BJ (cell line): ENCODE measurements at regions not wholly inside any gene's neighbourhood (a gene's known extent, or its start where the extent isn't known, plus 50 kb on each side); places are given as distances from the start of the nearest gene placed in this dataset.

ENCODE experiments used
- CTCF ChIA-PET: fragments of 350-600 bp; formaldehyde crosslinking; extraction: SDS; loops from one replicate; lab custom pipeline; 2021; ENCODE audit warnings: antibody characterized with exemption, inconsistent platforms; lab: Yijun Ruan, JAX
- POLR2A ChIA-PET: fragments of 300-600 bp; sonication (Branson Sonifier 250); formaldehyde crosslinking; extraction: SDS; loops from one replicate; lab custom pipeline; 2021; ENCODE audit warnings: antibody characterized with exemption; lab: Charles Lee
- DNase-seq: peaks from one replicate; pipeline ENCODE4 v3.0.0-alpha.2; 2011; ENCODE audit warnings: low read depth
- H3K27me3 ChIP-seq: 2 replicates; pipeline ENCODE4 v1.6.0; 2011; ENCODE audit warnings: low read length; ENCODE audit not compliant: control insufficient read depth, insufficient read depth
- H3K36me3 ChIP-seq: 2 replicates; pipeline ENCODE4 v1.5.1; 2011; ENCODE audit warnings: low read length; ENCODE audit not compliant: control insufficient read depth, insufficient read depth
- H3K4me3 ChIP-seq: 2 replicates; pipeline ENCODE4 v1.5.1; 2011; ENCODE audit warnings: low read depth, mild to moderate bottlenecking, control low read depth, low read length
- TF ChIP-seq, protein P1 (sequence below): IDR thresholded peaks from 2 replicates; pipeline ENCODE4 v1.5.1; 2011; ENCODE audit warnings: low read depth, mild to moderate bottlenecking, control low read depth, inconsistent platforms, low read length, moderate library complexity; ENCODE audit not compliant: insufficient read depth

DNA sequence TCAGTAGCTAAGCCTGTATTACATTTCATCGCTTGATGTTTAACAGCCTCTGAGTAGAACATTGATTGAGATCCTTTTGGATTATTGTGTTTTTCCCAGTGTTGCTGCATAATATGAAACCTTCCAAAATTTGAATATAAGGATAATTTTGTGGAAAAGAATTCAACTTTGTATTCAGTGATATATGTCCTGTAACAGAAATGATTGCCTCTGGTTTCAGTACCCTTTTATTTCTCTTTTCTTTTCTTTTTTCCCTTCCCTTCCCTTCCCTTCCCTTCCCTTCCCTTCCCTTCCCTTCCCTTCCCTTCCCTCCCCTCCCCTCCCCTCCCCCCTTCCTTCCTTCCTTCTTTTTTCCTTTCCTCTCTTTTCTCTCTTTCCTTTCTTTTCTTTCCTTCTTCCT, 74.6 kb downstream of the UTRN start:
- H3K27me3 ChIP-seq = no peaks in the 10 kb centered on the region
- no peak for DNase-seq
- ChIA-PET CTCF (no interaction called here), POLR2A (no interaction called here)
- H3K4me3 ChIP-seq = no peak overlapping the region
- no peaks in the 10 kb centered on the region for H3K36me3 ChIP-seq
- TF ChIP-seq, protein P1, sequence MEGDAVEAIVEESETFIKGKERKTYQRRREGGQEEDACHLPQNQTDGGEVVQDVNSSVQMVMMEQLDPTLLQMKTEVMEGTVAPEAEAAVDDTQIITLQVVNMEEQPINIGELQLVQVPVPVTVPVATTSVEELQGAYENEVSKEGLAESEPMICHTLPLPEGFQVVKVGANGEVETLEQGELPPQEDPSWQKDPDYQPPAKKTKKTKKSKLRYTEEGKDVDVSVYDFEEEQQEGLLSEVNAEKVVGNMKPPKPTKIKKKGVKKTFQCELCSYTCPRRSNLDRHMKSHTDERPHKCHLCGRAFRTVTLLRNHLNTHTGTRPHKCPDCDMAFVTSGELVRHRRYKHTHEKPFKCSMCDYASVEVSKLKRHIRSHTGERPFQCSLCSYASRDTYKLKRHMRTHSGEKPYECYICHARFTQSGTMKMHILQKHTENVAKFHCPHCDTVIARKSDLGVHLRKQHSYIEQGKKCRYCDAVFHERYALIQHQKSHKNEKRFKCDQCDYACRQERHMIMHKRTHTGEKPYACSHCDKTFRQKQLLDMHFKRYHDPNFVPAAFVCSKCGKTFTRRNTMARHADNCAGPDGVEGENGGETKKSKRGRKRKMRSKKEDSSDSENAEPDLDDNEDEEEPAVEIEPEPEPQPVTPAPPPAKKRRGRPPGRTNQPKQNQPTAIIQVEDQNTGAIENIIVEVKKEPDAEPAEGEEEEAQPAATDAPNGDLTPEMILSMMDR = no peak

DNA sequence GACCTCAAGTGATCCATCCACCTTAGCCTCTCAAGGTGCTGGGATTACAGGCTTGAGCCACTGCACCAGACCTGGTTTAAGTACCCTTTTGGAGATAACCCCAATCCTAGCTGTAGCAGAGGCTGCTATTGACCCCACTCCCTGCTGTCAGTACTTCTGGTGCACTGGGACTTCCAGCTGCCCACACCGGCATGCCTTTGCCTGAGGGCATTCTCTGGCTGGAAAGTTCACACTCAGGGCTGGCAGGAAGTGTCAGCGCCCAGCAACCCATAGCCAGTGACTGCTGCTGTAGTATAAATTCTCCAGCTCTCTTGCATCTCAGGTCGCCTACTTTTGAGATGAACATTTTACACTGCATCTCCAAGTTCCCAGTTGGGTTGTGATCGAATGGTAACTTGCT, 75.3 kb downstream of the UTRN start:
- ChIA-PET POLR2A (interaction anchor here (0.6 kb wide), 1 partner anchor 15 kb away, joined by 6 read pairs; no protein-coding TSS in a partner anchor), CTCF (no interaction called here)
- no peak for DNase-seq
- Histone ChIP-seq H3K27me3 (no peaks in the 10 kb centered on the region), H3K36me3 (no peaks in the 10 kb centered on the region), H3K4me3 (no peak overlapping the region)
- TF ChIP-seq, protein P1 = no peak

DNA sequence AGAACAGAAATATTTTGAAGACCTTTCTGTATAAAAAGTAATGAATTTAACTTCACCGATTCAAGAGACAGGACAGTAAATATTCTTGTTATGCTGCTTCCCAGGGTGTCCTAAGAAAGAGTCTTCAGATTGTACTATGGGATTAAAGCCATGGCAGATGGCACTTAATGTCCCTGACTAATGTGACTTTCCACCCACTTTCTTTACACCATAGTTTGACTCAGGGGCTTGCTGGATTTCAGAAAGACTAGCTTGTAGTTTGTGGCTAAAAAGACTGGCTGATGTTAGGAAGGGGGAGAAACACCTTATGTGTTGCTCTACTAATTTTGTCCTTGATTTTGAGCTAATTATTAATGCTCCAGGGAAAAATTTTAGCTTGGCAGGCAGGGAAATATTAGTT, 75.9 kb downstream of the UTRN start:
- CTCF ChIA-PET = no interaction called here
- H3K4me3 ChIP-seq = no peak overlapping the region
- no peaks in the 10 kb centered on the region for H3K27me3 ChIP-seq
- no peak for DNase-seq
- POLR2A ChIA-PET = no interaction called here
- TF ChIP-seq, protein P1 = no peak
- no peaks in the 10 kb centered on the region for H3K36me3 ChIP-seq

DNA sequence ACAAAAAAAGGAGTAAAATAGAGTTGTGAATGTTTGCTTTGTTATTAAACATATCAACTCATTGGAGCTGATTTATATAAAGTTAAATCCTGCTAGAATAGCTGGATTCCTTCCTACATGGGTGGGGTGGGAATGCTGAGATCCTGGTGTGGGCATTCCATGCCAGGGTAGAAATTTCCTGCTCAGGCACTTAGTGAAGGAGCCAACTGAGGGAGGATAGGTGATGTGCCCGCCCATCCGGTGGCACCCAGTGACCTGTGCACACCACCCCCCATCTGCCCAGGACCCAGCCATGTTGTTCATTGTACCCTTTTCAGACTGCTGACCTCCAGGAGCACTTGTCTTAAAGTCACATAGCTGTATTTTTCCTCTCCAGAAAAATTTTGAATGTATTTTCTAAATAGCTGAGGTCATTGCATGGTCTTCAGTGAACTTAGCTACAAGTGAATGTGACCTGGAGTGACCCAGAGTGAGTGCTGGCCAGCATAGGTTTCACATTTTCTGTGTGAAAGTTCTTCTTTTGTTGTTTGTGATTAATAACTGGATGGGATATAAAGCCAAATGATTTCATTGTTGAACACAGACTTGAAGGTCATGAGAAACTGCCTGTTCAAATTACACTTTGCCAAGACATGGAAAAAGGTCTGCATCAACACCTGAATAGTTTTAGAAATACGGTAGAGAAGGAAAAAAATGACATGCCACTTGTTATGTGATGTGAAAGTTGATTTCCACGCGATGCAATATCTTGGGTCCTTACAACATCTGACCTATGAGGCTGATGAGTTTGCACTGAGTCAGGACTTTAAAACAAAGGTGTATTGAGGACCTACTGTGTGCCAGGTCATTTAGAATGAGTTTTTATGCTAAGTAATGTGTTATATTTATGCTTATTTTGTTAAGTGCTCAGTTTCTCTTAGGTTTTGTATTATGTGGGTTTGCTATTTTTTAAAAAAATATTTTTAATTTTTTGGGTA, 77.2 kb downstream of the UTRN start:
- DNase-seq = no peak
- H3K36me3 ChIP-seq = no peaks in the 10 kb centered on the region
- H3K4me3 ChIP-seq = no peak overlapping the region
- no peaks in the 10 kb centered on the region for H3K27me3 ChIP-seq
- ChIA-PET CTCF (no interaction called here), POLR2A (no interaction called here)
- TF ChIP-seq, protein P1 = no peak

DNA sequence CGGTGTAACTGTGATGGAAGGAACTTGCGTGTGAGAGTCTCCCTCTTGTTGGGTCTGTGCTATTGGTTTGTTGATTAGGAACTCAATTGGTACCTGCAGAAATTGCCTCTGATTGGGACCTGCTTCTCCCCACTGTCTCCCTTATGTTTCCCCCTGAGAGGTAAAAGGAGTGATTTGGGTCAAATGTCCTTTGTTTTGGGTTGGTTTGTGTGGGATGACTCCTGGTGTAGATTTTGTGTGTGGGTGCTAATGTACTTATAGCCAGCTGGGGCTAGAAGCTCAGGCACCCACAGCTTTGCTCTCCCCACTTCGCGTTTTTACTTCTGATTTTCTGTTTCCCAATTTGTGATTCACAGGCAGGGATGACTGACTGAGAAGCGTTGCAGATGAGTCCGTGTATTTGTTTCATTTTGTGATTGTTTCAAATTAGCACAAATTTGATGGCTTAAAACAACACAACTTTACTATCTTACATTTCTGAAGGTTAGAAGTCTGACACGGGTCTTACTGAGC, 79.1 kb downstream of the UTRN start:
- Histone ChIP-seq H3K27me3 (no peaks in the 10 kb centered on the region), H3K36me3 (no peaks in the 10 kb centered on the region), H3K4me3 (no peak overlapping the region)
- ChIA-PET POLR2A (no interaction called here), CTCF (no interaction called here)
- TF ChIP-seq, protein P1 = no peak
- no peak for DNase-seq
